OCI-LY7 (cell line): ENCODE measurements at regions not wholly inside any gene's neighbourhood (a gene's known extent, or its start where the extent isn't known, plus 50 kb on each side); places are given as distances from the start of the nearest gene placed in this dataset.

Experiments used
- BruUV-seq: library from RNA; stranded (reverse); fragments of 400-500 nt; replicated peaks from 2 replicates; lab custom pipeline; 2021; lab: Mats Ljungman, UMichigan
- CTCF ChIA-PET: fragments of 300-600 bp; sonication (Branson Sonifier 250); formaldehyde crosslinking; loops from one replicate; lab custom pipeline; 2022; ENCODE audit warnings: antibody characterized with exemption; ENCODE audit not compliant: unreplicated experiment; lab: Charles Lee
- POLR2A ChIA-PET: fragments of 300-600 bp; sonication (Branson Sonifier 250); formaldehyde crosslinking; loops from one replicate; lab custom pipeline; 2022; ENCODE audit warnings: antibody characterized with exemption; lab: Charles Lee
- DNase-seq: peaks from one replicate; pipeline ENCODE4 v3.0.0-alpha.2; 2015; ENCODE audit warnings: low spot score
- H2AFZ ChIP-seq: fragments of 200-600 bp; sonication (generic), shearing (Covaris generic); 2 replicates; pipeline ENCODE4 v1.6.1; 2014; ENCODE audit warnings: mild to moderate bottlenecking, antibody characterized with exemption, low read length, moderate library complexity
- H3K27ac ChIP-seq: fragments of 200-600 bp; sonication (generic); 2 replicates; pipeline ENCODE4 v1.5.1; 2014; ENCODE audit warnings: mixed run types, low read depth, mild to moderate bottlenecking, moderate library complexity, low read length, inconsistent platforms; ENCODE audit not compliant: poor library complexity, severe bottlenecking
- H3K36me3 ChIP-seq: fragments of 200-600 bp; sonication (generic); 2 replicates; pipeline ENCODE4 v1.6.1; 2014; ENCODE audit warnings: mild to moderate bottlenecking, antibody characterized with exemption, low read length, moderate library complexity, mixed read lengths; ENCODE audit not compliant: insufficient read depth
- H3K4me1 ChIP-seq: fragments of 200-600 bp; sonication (generic); 2 replicates; pipeline ENCODE4 v1.5.1; 2014; ENCODE audit warnings: mild to moderate bottlenecking, low read length; ENCODE audit not compliant: insufficient read depth, poor library complexity, severe bottlenecking
- H3K4me2 ChIP-seq: fragments of 200-600 bp; sonication (generic); 2 replicates; pipeline ENCODE4 v1.6.1; 2014; ENCODE audit warnings: mild to moderate bottlenecking, low read length
- H3K4me3 ChIP-seq: fragments of 200-600 bp; sonication (generic); 2 replicates; pipeline ENCODE4 v1.5.1; 2014; ENCODE audit warnings: mild to moderate bottlenecking, low read depth, low read length; ENCODE audit not compliant: poor library complexity, severe bottlenecking
- H3K79me2 ChIP-seq: fragments of 200-600 bp; sonication (generic); 2 replicates; pipeline ENCODE4 v1.6.1; 2016; ENCODE audit warnings: low read depth, mild to moderate bottlenecking, low read length, moderate library complexity, mixed read lengths; ENCODE audit not compliant: insufficient read depth
- H3K9me2 ChIP-seq: fragments of 200-600 bp; sonication (generic); 2 replicates; pipeline ENCODE4 v1.6.1; 2016; ENCODE audit warnings: mild to moderate bottlenecking, low read length, mixed read lengths; ENCODE audit not compliant: insufficient read depth
- H3K9me3 ChIP-seq: fragments of 200-600 bp; sonication (generic); 2 replicates; pipeline ENCODE4 v1.6.1; 2014; ENCODE audit warnings: mild to moderate bottlenecking, mixed run types, low read length, mixed read lengths
- H4K20me1 ChIP-seq: fragments of 200-600 bp; sonication (generic); 2 replicates; pipeline ENCODE4 v1.6.1; 2014; ENCODE audit warnings: mild to moderate bottlenecking, antibody characterized with exemption, low read length, moderate library complexity, mixed read lengths; ENCODE audit not compliant: insufficient read depth
- EZH2phosphoT487 ChIP-seq: fragments of 200-600 bp; sonication (generic); IDR thresholded peaks from 2 replicates; pipeline ENCODE4 v1.6.1; 2018; ENCODE audit warnings: low read depth, borderline replicate concordance, mild to moderate bottlenecking, mixed run types, antibody characterized with exemption, low read length, moderate library complexity, mixed read lengths
- intact Hi-C: fragments of 100-400 bp; cut with micrococcal nuclease; formaldehyde crosslinking; loops from one replicate; pipeline ENCODE4 v1.10.0; 2022; ENCODE audit not compliant: unreplicated experiment
- TF ChIP-seq, protein P1 (sequence below): fragments of 200-600 bp; sonication (generic); conservative IDR thresholded peaks from 2 replicates; pipeline ENCODE4 v1.5.1; 2014; ENCODE audit warnings: mild to moderate bottlenecking, antibody characterized with exemption, low read length, moderate library complexity, mixed read lengths

DNA sequence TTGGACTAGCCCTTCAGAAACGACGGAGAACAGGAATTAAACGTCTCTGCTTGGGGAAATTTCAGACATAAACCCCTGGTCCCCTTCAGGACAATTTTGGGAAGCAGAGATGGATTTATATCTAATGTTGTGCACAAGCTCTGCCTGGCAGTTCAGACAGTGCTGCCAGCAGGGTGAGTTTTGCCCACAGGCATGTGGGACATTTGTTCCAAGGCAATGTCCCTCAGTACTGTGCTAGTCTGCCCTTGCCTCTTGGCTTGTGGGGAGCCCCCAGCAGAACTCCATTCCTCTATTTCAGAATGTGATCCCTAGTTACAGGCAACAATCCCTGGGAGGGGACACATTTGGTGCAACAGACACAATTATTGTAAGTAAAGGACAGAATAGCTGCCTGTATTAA, 76.5 kb upstream of the GPR12 start:
- ChIA-PET CTCF (no interaction called here), POLR2A (interaction anchor here (0.7 to 0.8 kb wide), 2 partner anchors 10 to 34 kb away, joined by 3 to 4 read pairs; no protein-coding TSS in a partner anchor)
- H4K20me1 ChIP-seq = no peaks in the 10 kb centered on the region
- no peaks in the 10 kb centered on the region for H3K9me2 ChIP-seq
- no peak overlapping the region for H3K4me3 ChIP-seq
- no peak overlapping the region for H3K4me2 ChIP-seq
- H3K79me2 ChIP-seq = no peaks in the 10 kb centered on the region
- no peaks in the 10 kb centered on the region for H3K9me3 ChIP-seq
- no peak overlapping the region for H2AFZ ChIP-seq
- BruUV-seq = no TSS peak
- H3K27ac ChIP-seq = no peak overlapping the region
- H3K36me3 ChIP-seq = no peaks in the 10 kb centered on the region
- TF ChIP-seq, protein P1, sequence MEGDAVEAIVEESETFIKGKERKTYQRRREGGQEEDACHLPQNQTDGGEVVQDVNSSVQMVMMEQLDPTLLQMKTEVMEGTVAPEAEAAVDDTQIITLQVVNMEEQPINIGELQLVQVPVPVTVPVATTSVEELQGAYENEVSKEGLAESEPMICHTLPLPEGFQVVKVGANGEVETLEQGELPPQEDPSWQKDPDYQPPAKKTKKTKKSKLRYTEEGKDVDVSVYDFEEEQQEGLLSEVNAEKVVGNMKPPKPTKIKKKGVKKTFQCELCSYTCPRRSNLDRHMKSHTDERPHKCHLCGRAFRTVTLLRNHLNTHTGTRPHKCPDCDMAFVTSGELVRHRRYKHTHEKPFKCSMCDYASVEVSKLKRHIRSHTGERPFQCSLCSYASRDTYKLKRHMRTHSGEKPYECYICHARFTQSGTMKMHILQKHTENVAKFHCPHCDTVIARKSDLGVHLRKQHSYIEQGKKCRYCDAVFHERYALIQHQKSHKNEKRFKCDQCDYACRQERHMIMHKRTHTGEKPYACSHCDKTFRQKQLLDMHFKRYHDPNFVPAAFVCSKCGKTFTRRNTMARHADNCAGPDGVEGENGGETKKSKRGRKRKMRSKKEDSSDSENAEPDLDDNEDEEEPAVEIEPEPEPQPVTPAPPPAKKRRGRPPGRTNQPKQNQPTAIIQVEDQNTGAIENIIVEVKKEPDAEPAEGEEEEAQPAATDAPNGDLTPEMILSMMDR = no peak
- TF ChIP-seq EZH2phosphoT487 = no peak
- no peaks in the 10 kb centered on the region for H3K4me1 ChIP-seq
- DNase-seq = no peak
- intact Hi-C loops = no loop called here

- no peak for TF ChIP-seq EZH2phosphoT487
- TF ChIP-seq, protein P1 = no peak
- ChIA-PET POLR2A (interaction anchor here (0.5 to 0.8 kb wide), 3 partner anchors 11 to 651 kb away, joined by 3 to 5 read pairs (median 4); no protein-coding TSS in a partner anchor), CTCF (no interaction called here)
- no peak for DNase-seq
- no peak overlapping the region for H3K27ac ChIP-seq
- no peaks in the 10 kb centered on the region for H3K9me2 ChIP-seq
- no peaks in the 10 kb centered on the region for H4K20me1 ChIP-seq
- H3K4me1 ChIP-seq = no peaks in the 10 kb centered on the region
- intact Hi-C loops = no loop called here
- H3K4me2 ChIP-seq = no peak overlapping the region
- BruUV-seq = no TSS peak
- no peak overlapping the region for H3K4me3 ChIP-seq
- H3K36me3 ChIP-seq = no peaks in the 10 kb centered on the region
- H3K9me3 ChIP-seq = no peaks in the 10 kb centered on the region
- H2AFZ ChIP-seq = no peak overlapping the region
- no peaks in the 10 kb centered on the region for H3K79me2 ChIP-seq
Observed at GRCh38 chr13:26836626-26837025, 76.0 kb upstream of the GPR12 start.

DNA sequence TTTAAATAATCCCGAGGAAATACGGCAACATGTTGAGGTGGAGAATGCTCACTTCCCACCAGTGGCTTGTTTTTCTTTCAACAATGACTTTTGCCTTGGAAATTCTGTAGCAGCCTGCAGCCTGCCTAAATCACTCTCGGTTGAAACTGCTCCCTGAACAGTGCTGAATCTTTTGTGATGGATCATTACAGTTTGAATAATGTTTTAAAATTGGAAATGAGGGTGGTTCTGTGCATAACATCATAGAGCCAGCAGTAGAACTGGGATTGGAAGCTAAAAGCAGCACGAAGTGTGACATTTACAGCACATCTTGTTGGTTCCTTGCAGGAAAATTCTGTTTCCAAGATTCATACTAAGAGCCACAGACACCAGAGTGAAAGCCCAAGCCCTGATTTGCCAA, 74.1 kb upstream of the GPR12 start:
- CTCF ChIA-PET = no interaction called here
- TF ChIP-seq, protein P1 = no peak
- TF ChIP-seq EZH2phosphoT487 = no peak
- Histone ChIP-seq H3K4me3 (no peak overlapping the region), H3K27ac (no peak overlapping the region), H4K20me1 (no peaks in the 10 kb centered on the region), H3K4me1 (no peaks in the 10 kb centered on the region), H3K36me3 (no peaks in the 10 kb centered on the region), H3K4me2 (no peak overlapping the region), H3K9me2 (no peaks in the 10 kb centered on the region), H3K79me2 (no peaks in the 10 kb centered on the region), H3K9me3 (no peaks in the 10 kb centered on the region), H2AFZ (no peak overlapping the region)
- DNase-seq = no peak
- intact Hi-C loops = no loop called here
- POLR2A ChIA-PET = interaction anchor here (1.4 kb wide), 1 partner anchor 20 kb away, joined by 3 read pairs; no protein-coding TSS in a partner anchor
- no TSS peak for BruUV-seq
